Neural crest cell (in vitro differentiated cells): ENCODE measurements at regions not wholly inside any gene's neighbourhood (a gene's known extent, or its start where the extent isn't known, plus 50 kb on each side); places are given as distances from the start of the nearest gene placed in this dataset.

ENCODE experiments used
- DNase-seq: peaks from one replicate; pipeline ENCODE4 v3.0.0; 2021; ENCODE audit warnings: low read depth, mixed read lengths, low spot score
- H3K27ac Mint-ChIP-seq: one replicate; pipeline ENCODE4 v1.8.0; 2021; ENCODE audit warnings: mild to moderate bottlenecking, mixed read lengths; ENCODE audit not compliant: unreplicated experiment
- H3K27me3 Mint-ChIP-seq: 2 replicates; pipeline ENCODE4 v1.8.0; 2021; ENCODE audit warnings: low read depth, mild to moderate bottlenecking, mixed read lengths
- H3K36me3 Mint-ChIP-seq: 2 replicates; pipeline ENCODE4 v1.8.0; 2021; ENCODE audit warnings: low read depth, mild to moderate bottlenecking, mixed read lengths
- H3K4me1 Mint-ChIP-seq: 2 replicates; pipeline ENCODE4 v1.8.0; 2021; ENCODE audit warnings: mixed read lengths
- H3K4me3 Mint-ChIP-seq: one replicate; pipeline ENCODE4 v1.8.0; 2021; ENCODE audit warnings: mild to moderate bottlenecking, mixed read lengths
- H3K9me3 Mint-ChIP-seq: 2 replicates; pipeline ENCODE4 v1.8.0; 2021; ENCODE audit warnings: mixed read lengths
- CTCF ChIP-seq: fragments of 200-600 bp; sonication (generic); conservative IDR thresholded peaks from 2 replicates; pipeline ENCODE4 v1.5.0; 2021; ENCODE audit warnings: antibody characterized with exemption, mild to moderate bottlenecking

GRCh38 chr1:57927003-57927402 is 503.1 kb upstream of the DAB1 start:
- no peak overlapping the region for H3K4me3 Mint-ChIP-seq
- peaks cover 12% of the 10 kb centered on the region for H3K9me3 Mint-ChIP-seq
- DNase-seq = no peak
- no peak for TF ChIP-seq CTCF
- H3K27me3 Mint-ChIP-seq = no peaks in the 10 kb centered on the region
- H3K36me3 Mint-ChIP-seq = no peaks in the 10 kb centered on the region
- H3K4me1 Mint-ChIP-seq = no peaks in the 10 kb centered on the region
- no peak overlapping the region for H3K27ac Mint-ChIP-seq

GRCh38 chr1:57926025-57926552 is 502.2 kb upstream of the DAB1 start:
- peaks cover 8% of the 10 kb centered on the region for H3K9me3 Mint-ChIP-seq
- TF ChIP-seq CTCF = no peak
- no peak for DNase-seq
- H3K4me3 Mint-ChIP-seq = no peak overlapping the region
- no peaks in the 10 kb centered on the region for H3K36me3 Mint-ChIP-seq
- no peak overlapping the region for H3K27ac Mint-ChIP-seq
- H3K4me1 Mint-ChIP-seq = no peaks in the 10 kb centered on the region
- H3K27me3 Mint-ChIP-seq = no peaks in the 10 kb centered on the region

- no peak for TF ChIP-seq CTCF
- H3K27me3 Mint-ChIP-seq = no peaks in the 10 kb centered on the region
- H3K27ac Mint-ChIP-seq = no peak overlapping the region
- no peak overlapping the region for H3K4me3 Mint-ChIP-seq
- H3K4me1 Mint-ChIP-seq = no peaks in the 10 kb centered on the region
- no peaks in the 10 kb centered on the region for H3K36me3 Mint-ChIP-seq
- no peak for DNase-seq
- peaks cover 4% of the 10 kb centered on the region for H3K9me3 Mint-ChIP-seq
Measured at GRCh38 chr1:57925226-57925625, 501.4 kb upstream of the DAB1 start.

GRCh38 chr1:57922130-57922529 is 498.3 kb upstream of the DAB1 start:
- no peak overlapping the region for H3K27ac Mint-ChIP-seq
- no peaks in the 10 kb centered on the region for H3K9me3 Mint-ChIP-seq
- no peak for TF ChIP-seq CTCF
- no peaks in the 10 kb centered on the region for H3K36me3 Mint-ChIP-seq
- no peaks in the 10 kb centered on the region for H3K27me3 Mint-ChIP-seq
- no peaks in the 10 kb centered on the region for H3K4me1 Mint-ChIP-seq
- H3K4me3 Mint-ChIP-seq = no peak overlapping the region
- no peak for DNase-seq

- TF ChIP-seq CTCF = no peak
- Mint-ChIP-seq H3K9me3 (no peaks in the 10 kb centered on the region), H3K27me3 (no peaks in the 10 kb centered on the region), H3K4me3 (no peak overlapping the region), H3K27ac (no peak overlapping the region), H3K36me3 (no peaks in the 10 kb centered on the region), H3K4me1 (no peaks in the 10 kb centered on the region)
- DNase-seq = no peak
Measured at GRCh38 chr1:57916041-57916440, 492.2 kb upstream of the DAB1 start.

- H3K27ac Mint-ChIP-seq = no peak overlapping the region
- H3K27me3 Mint-ChIP-seq = no peaks in the 10 kb centered on the region
- no peak overlapping the region for H3K4me3 Mint-ChIP-seq
- DNase-seq = no peak
- H3K4me1 Mint-ChIP-seq = peaks cover 6% of the 10 kb centered on the region
- no peaks in the 10 kb centered on the region for H3K9me3 Mint-ChIP-seq
- no peak for TF ChIP-seq CTCF
- no peaks in the 10 kb centered on the region for H3K36me3 Mint-ChIP-seq
Measured at GRCh38 chr1:57911427-57911826, 487.6 kb upstream of the DAB1 start.
